Endodermal cell (in vitro differentiated cells): ENCODE measurements at regions not wholly inside any gene's neighbourhood (a gene's known extent, or its start where the extent isn't known, plus 50 kb on each side); places are given as distances from the start of the nearest gene placed in this dataset.

Experiments
- DNase-seq: peaks from one replicate; pipeline ENCODE4 v3.0.0-alpha.2; 2017
- H3K27ac ChIP-seq: 2 replicates; pipeline ENCODE4 v1.5.1; 2013; ENCODE audit warnings: mild to moderate bottlenecking, low read depth, low read length, moderate library complexity
- H3K27me3 ChIP-seq: 2 replicates; pipeline ENCODE4 v1.6.1; 2013; ENCODE audit warnings: mild to moderate bottlenecking, low read length, moderate library complexity; ENCODE audit not compliant: insufficient read depth, control insufficient read depth, poor library complexity, severe bottlenecking
- H3K36me3 ChIP-seq: 2 replicates; pipeline ENCODE4 v1.7.0; 2013; ENCODE audit warnings: mild to moderate bottlenecking, low read length, moderate library complexity; ENCODE audit not compliant: control insufficient read depth, insufficient read depth
- H3K4me1 ChIP-seq: one replicate; pipeline ENCODE4 v1.7.0; 2013; ENCODE audit warnings: low read length; ENCODE audit not compliant: control insufficient read depth, insufficient read depth
- H3K4me3 ChIP-seq: 2 replicates; pipeline ENCODE4 v1.5.1; 2013; ENCODE audit warnings: mild to moderate bottlenecking, low read length, moderate library complexity
- H3K9ac ChIP-seq: 2 replicates; pipeline ENCODE4 v1.6.1; 2013; ENCODE audit warnings: mild to moderate bottlenecking, low read length, moderate library complexity; ENCODE audit not compliant: poor library complexity, severe bottlenecking; ENCODE audit errors: extremely low read depth
- H3K9me3 ChIP-seq: 2 replicates; pipeline ENCODE4 v1.6.1; 2013; ENCODE audit warnings: mild to moderate bottlenecking, low read length, moderate library complexity; ENCODE audit not compliant: control insufficient read depth
- H3K27ac Mint-ChIP-seq: 2 replicates; pipeline ENCODE4 v1.8.0; 2020; ENCODE audit warnings: mixed read lengths
- H3K27me3 Mint-ChIP-seq: 2 replicates; pipeline ENCODE4 v1.8.0; 2021; ENCODE audit warnings: mild to moderate bottlenecking, mixed read lengths; ENCODE audit not compliant: insufficient read depth
- H3K36me3 Mint-ChIP-seq: 2 replicates; pipeline ENCODE4 v1.8.0; 2020; ENCODE audit warnings: low read depth, mixed read lengths
- H3K4me1 Mint-ChIP-seq: 2 replicates; pipeline ENCODE4 v1.8.0; 2020; ENCODE audit warnings: mixed read lengths
- H3K4me3 Mint-ChIP-seq: 2 replicates; pipeline ENCODE4 v1.8.0; 2020; ENCODE audit warnings: mild to moderate bottlenecking, moderate library complexity, mixed read lengths
- H3K9me3 Mint-ChIP-seq: 2 replicates; pipeline ENCODE4 v1.8.0; 2020; ENCODE audit warnings: mild to moderate bottlenecking, mixed read lengths
- WGBS, 2 experiments: methylation state at CpG; one replicate each; pipeline versions ENCODE4 v1.1.5 to v1.1.7; 2013; ENCODE audit warnings: missing lambda C conversion rate in 2 of 2, mixed read lengths in 1 of 2; ENCODE audit not compliant: insufficient coverage in 1 of 2, insufficient read length in 1 of 2; 5-methylcytosine and 5-hydroxymethylcytosine counted together
- TF ChIP-seq, protein P1 (sequence below): fragments of 200-600 bp; sonication (generic); conservative IDR thresholded peaks from 2 replicates; pipeline ENCODE4 v1.5.0; 2021; ENCODE audit warnings: antibody characterized with exemption, mild to moderate bottlenecking

- no peaks in the 10 kb centered on the region for H3K27me3 Mint-ChIP-seq
- 70 to 91% methylated on average over 1 to 2 of the region's 2 CpGs for whole genome bisulfite sequencing, 2 experiments
These were observed 276.8 kb downstream of the PIK3C3 start for GRCh38 chr18:42231796-42232195.

DNA sequence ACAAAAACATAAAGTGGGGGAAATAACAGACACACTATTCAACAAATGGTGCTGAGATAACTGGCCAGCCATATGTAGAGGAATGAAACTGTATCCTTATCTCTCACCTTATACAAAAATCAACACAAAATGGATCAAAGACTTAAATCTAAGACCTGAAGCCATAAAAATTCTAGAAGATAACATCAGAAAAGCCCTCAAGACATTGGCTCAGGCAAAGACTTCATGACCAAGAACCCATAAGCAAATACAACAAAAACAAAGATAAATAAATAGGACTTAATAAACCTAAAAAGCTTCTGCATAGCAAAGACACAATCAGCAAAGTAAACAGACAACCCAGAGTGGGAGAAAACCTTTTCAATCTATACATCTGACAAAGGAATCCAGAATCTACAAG lies 278.9 kb downstream of the PIK3C3 start:
- Histone ChIP-seq H3K27ac (no peak overlapping the region), H3K9ac (no peak overlapping the region), H3K27me3 (no peaks in the 10 kb centered on the region), H3K9me3 (peaks cover 6% of the 10 kb centered on the region), H3K4me3 (no peak overlapping the region), H3K4me1 (no peaks in the 10 kb centered on the region), H3K36me3 (no peaks in the 10 kb centered on the region)
- H3K4me1 Mint-ChIP-seq: no peaks in the 10 kb centered on the region
- H3K9me3 Mint-ChIP-seq: no peaks in the 10 kb centered on the region
- TF ChIP-seq, protein P1, sequence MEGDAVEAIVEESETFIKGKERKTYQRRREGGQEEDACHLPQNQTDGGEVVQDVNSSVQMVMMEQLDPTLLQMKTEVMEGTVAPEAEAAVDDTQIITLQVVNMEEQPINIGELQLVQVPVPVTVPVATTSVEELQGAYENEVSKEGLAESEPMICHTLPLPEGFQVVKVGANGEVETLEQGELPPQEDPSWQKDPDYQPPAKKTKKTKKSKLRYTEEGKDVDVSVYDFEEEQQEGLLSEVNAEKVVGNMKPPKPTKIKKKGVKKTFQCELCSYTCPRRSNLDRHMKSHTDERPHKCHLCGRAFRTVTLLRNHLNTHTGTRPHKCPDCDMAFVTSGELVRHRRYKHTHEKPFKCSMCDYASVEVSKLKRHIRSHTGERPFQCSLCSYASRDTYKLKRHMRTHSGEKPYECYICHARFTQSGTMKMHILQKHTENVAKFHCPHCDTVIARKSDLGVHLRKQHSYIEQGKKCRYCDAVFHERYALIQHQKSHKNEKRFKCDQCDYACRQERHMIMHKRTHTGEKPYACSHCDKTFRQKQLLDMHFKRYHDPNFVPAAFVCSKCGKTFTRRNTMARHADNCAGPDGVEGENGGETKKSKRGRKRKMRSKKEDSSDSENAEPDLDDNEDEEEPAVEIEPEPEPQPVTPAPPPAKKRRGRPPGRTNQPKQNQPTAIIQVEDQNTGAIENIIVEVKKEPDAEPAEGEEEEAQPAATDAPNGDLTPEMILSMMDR: no peak
- H3K27me3 Mint-ChIP-seq: no peaks in the 10 kb centered on the region
- H3K27ac Mint-ChIP-seq: no peak overlapping the region
- no peaks in the 10 kb centered on the region for H3K36me3 Mint-ChIP-seq
- H3K4me3 Mint-ChIP-seq: no peak overlapping the region
- DNase-seq: no peak

More at GRCh38 chr18:42231796-42232195, 276.8 kb downstream of the PIK3C3 start:
- H3K4me1 Mint-ChIP-seq: no peaks in the 10 kb centered on the region
- no peak for DNase-seq
- Histone ChIP-seq H3K4me3 (no peak overlapping the region), H3K4me1 (no peaks in the 10 kb centered on the region), H3K36me3 (no peaks in the 10 kb centered on the region), H3K9me3 (no peaks in the 10 kb centered on the region), H3K27me3 (no peaks in the 10 kb centered on the region), H3K9ac (no peak overlapping the region), H3K27ac (no peak overlapping the region)
- no peak overlapping the region for H3K4me3 Mint-ChIP-seq
- no peak overlapping the region for H3K27ac Mint-ChIP-seq
- no peaks in the 10 kb centered on the region for H3K36me3 Mint-ChIP-seq
- TF ChIP-seq, protein P1: no peak
- H3K9me3 Mint-ChIP-seq: no peaks in the 10 kb centered on the region

GRCh38 chr18:42242758-42243157 lies 287.7 kb downstream of the PIK3C3 start:
- peaks cover 6% of the 10 kb centered on the region for H3K9me3 ChIP-seq
- no peaks in the 10 kb centered on the region for H3K27me3 Mint-ChIP-seq
- H3K4me3 ChIP-seq: no peak overlapping the region
- H3K27ac Mint-ChIP-seq: no peak overlapping the region
- TF ChIP-seq, protein P1: no peak
- no peak for DNase-seq
- WGBS, 2 experiments: 70 to 90% methylated on average over 3 to 5 of the region's 5 CpGs
- no peaks in the 10 kb centered on the region for H3K9me3 Mint-ChIP-seq
- H3K27ac ChIP-seq: no peak overlapping the region
- H3K27me3 ChIP-seq: no peaks in the 10 kb centered on the region
- H3K9ac ChIP-seq: no peak overlapping the region
- no peak overlapping the region for H3K4me3 Mint-ChIP-seq
- no peaks in the 10 kb centered on the region for H3K4me1 ChIP-seq
- no peaks in the 10 kb centered on the region for H3K36me3 ChIP-seq
- H3K4me1 Mint-ChIP-seq: no peaks in the 10 kb centered on the region
- H3K36me3 Mint-ChIP-seq: no peaks in the 10 kb centered on the region
